AG09309 (cell line): ENCODE measurements at regions not wholly inside any gene's neighbourhood (a gene's known extent, or its start where the extent isn't known, plus 50 kb on each side); places are given as distances from the start of the nearest gene placed in this dataset.

Experiments
- DNase-seq: peaks from one replicate; pipeline ENCODE4 v3.0.0-alpha.2; 2010; ENCODE audit warnings: low read depth
- H3K4me3 ChIP-seq: 2 replicates; pipeline ENCODE4 v1.5.1; 2011; ENCODE audit warnings: mild to moderate bottlenecking, low read depth, low read length, moderate library complexity; ENCODE audit not compliant: control insufficient read depth
- TF ChIP-seq, protein P1 (sequence below): IDR thresholded peaks from 2 replicates; pipeline ENCODE4 v1.5.1; 2011; ENCODE audit warnings: mild to moderate bottlenecking, low read depth, low read length, inconsistent platforms; ENCODE audit not compliant: insufficient read depth, control insufficient read depth; ENCODE audit errors: missing control alignments

DNA sequence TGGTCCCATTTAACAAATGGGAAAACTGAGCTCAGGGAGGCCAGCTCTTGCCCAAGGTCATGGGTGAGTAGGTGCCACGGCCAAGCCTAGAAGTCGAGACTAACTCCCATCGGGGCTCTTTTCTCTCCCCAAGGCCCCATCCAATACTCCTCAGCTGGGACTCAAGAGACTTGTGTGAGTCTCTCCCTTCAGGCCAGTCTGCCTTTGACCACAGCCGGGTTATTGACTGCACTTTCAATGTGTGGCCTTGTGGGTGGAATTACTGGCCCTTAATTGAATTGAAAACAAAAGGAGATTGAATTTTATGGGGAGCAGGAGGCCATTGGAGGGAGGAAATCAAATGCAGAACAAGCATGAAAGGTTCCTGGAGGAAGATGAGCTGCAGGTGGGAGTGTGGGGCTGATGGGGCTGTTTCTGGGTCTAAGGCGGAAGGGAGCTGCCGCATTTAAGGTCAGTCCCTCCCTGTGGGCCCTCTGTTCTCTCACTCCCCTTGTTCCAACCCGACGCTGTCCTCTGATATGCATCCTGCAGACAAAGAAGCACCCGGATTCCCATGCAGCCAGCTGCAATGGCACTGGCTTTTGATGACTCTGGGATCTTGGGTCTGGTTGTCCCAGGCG is 552.8 kb downstream of the MIAT start:
- no peak for DNase-seq

GRCh38 chr22:27212102-27212501 is 554.7 kb downstream of the MIAT start:
- no peak for DNase-seq
- no peak overlapping the region for H3K4me3 ChIP-seq
- TF ChIP-seq, protein P1, sequence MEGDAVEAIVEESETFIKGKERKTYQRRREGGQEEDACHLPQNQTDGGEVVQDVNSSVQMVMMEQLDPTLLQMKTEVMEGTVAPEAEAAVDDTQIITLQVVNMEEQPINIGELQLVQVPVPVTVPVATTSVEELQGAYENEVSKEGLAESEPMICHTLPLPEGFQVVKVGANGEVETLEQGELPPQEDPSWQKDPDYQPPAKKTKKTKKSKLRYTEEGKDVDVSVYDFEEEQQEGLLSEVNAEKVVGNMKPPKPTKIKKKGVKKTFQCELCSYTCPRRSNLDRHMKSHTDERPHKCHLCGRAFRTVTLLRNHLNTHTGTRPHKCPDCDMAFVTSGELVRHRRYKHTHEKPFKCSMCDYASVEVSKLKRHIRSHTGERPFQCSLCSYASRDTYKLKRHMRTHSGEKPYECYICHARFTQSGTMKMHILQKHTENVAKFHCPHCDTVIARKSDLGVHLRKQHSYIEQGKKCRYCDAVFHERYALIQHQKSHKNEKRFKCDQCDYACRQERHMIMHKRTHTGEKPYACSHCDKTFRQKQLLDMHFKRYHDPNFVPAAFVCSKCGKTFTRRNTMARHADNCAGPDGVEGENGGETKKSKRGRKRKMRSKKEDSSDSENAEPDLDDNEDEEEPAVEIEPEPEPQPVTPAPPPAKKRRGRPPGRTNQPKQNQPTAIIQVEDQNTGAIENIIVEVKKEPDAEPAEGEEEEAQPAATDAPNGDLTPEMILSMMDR: no peak

More for the DNA sequence above, 552.8 kb downstream of the MIAT start:
- H3K4me3 ChIP-seq: no peak overlapping the region
- TF ChIP-seq, protein P1: no peak

DNA sequence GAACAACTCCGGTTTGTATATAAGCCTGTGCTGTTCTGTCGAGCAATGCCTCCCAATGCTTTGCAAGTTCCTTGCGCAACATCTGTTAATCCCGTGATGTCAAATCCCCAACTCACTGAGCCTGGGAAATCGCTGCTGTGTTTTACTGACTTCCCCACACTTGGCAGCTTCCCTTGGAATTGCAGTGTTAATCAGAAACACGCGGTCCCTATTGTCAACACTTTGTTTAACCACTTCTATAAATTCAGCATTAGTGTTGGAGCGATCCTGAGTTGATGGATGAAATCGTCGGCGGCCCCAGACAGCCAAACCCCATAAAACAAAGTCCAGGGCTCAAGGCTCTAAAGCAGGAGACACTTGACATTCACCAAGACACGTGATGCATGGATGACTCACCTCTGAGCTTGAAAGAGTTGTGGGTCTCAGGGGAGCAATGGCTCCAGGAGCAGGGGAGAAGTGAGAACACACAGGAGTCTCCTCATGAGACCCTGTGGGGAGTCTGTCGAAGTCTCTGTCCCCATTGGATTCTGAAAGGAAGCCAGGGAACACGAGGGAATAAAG is 555.3 kb downstream of the MIAT start:
- TF ChIP-seq, protein P1: no peak
- H3K4me3 ChIP-seq: no peak overlapping the region
- DNase-seq: peak; percentile 100

GRCh38 chr22:27213294-27213693 is 555.9 kb downstream of the MIAT start:
- DNase-seq: no peak
- TF ChIP-seq, protein P1: no peak
- H3K4me3 ChIP-seq: no peak overlapping the region

GRCh38 chr22:27213766-27214581 is 556.6 kb downstream of the MIAT start:
- TF ChIP-seq, protein P1: no peak
- DNase-seq: peak; percentile 25
- no peak overlapping the region for H3K4me3 ChIP-seq

GRCh38 chr22:27214691-27215090 is 557.3 kb downstream of the MIAT start:
- TF ChIP-seq, protein P1: no peak
- no peak for DNase-seq
- no peak overlapping the region for H3K4me3 ChIP-seq
